HepG2 (cell line): ENCODE measurements at regions not wholly inside any gene's neighbourhood (a gene's known extent, or its start where the extent isn't known, plus 50 kb on each side); places are given as distances from the start of the nearest gene placed in this dataset.

Source experiments
- BRD4 ChIP-seq: sonication (generic); formaldehyde crosslinking; IDR thresholded peaks from 2 replicates; pipeline ENCODE4 v1.4.0; 2020; ENCODE audit warnings: missing genetic modification reagents
- CBFB ChIP-seq: sonication (generic); formaldehyde crosslinking; IDR thresholded peaks from 2 replicates; pipeline ENCODE4 v1.4.0; 2020; ENCODE audit warnings: missing genetic modification reagents
- FOSL2 ChIP-seq: sonication (generic); formaldehyde crosslinking; IDR thresholded peaks from 2 replicates; pipeline ENCODE4 v1.4.0; 2020; ENCODE audit warnings: missing genetic modification reagents
- HCFC1 ChIP-seq: fragments of 150-350 bp; IDR thresholded peaks from 2 replicates; pipeline ENCODE4 v1.6.1; 2014; ENCODE audit warnings: low read depth, low read length
- LRRFIP1 ChIP-seq: sonication (generic); formaldehyde crosslinking; conservative IDR thresholded peaks from 2 replicates; pipeline ENCODE4 v1.4.0; 2020; ENCODE audit warnings: missing genetic modification reagents
- MIER2 ChIP-seq: IDR thresholded peaks from 2 replicates; pipeline ENCODE4 v1.6.1; 2016; ENCODE audit warnings: missing biosample characterization, missing genetic modification reagents
- NFATC3 ChIP-seq: sonication (generic); formaldehyde crosslinking; IDR thresholded peaks from 2 replicates; pipeline ENCODE4 v1.5.1; 2020; ENCODE audit warnings: mild to moderate bottlenecking, missing genetic modification reagents
- POLR2AphosphoS2 ChIP-seq: IDR thresholded peaks from 2 replicates; pipeline ENCODE4 v1.6.1; 2011; ENCODE audit warnings: low read depth, low read length, improper control_type of control experiment
- SKI ChIP-seq: fragments of 450-650 bp; IDR thresholded peaks from one replicate; pipeline ENCODE4 v1.6.1; 2018; ENCODE audit warnings: mild to moderate bottlenecking; ENCODE audit not compliant: partially characterized antibody
- SOX13 ChIP-seq, 3 experiments: fragments of 450-650 bp in 1 of 3; sonication (generic) in 1 of 3; formaldehyde crosslinking in 1 of 3; IDR thresholded peaks in 2 of 3; conservative IDR thresholded peaks in 1 of 3; 2 replicates each; pipeline versions ENCODE4 v1.5.0 to v1.6.1; 2016 to 2020; ENCODE audit warnings: antibody characterized with exemption in 1 of 3, mild to moderate bottlenecking in 1 of 3, missing compliant biosample characterization in 1 of 3, missing genetic modification reagents in 1 of 3, moderate library complexity in 1 of 3
- TAF1 ChIP-seq: sonication (generic); formaldehyde crosslinking; IDR thresholded peaks from 2 replicates; pipeline ENCODE4 v1.4.0; 2020; ENCODE audit warnings: missing genetic modification reagents
- TCF7 ChIP-seq: sonication (generic); IDR thresholded peaks from 2 replicates; pipeline ENCODE4 v1.6.1; 2016; ENCODE audit warnings: antibody characterized with exemption, low read depth
- TFDP2 ChIP-seq: sonication (generic); formaldehyde crosslinking; IDR thresholded peaks from 2 replicates; pipeline ENCODE4 v1.4.0; 2020; ENCODE audit warnings: missing genetic modification reagents
- TP53 ChIP-seq: sonication (generic); formaldehyde crosslinking; conservative IDR thresholded peaks from 2 replicates; pipeline ENCODE4 v1.4.0; 2020; ENCODE audit warnings: missing genetic modification reagents
- ZKSCAN8 ChIP-seq: IDR thresholded peaks from 2 replicates; pipeline ENCODE4 v1.6.1; 2016; ENCODE audit warnings: borderline replicate concordance, missing genetic modification reagents, missing compliant biosample characterization
- ZNF101 ChIP-seq: sonication (generic); formaldehyde crosslinking; IDR thresholded peaks from 2 replicates; pipeline ENCODE4 v1.4.0; 2020; ENCODE audit warnings: mild to moderate bottlenecking, low read depth, missing genetic modification reagents, borderline replicate concordance
- ZNF282 ChIP-seq: fragments of 450-650 bp; IDR thresholded peaks from 2 replicates; pipeline ENCODE4 v1.6.1; 2018; ENCODE audit not compliant: partially characterized antibody
- ZNF30 ChIP-seq: sonication (generic); formaldehyde crosslinking; IDR thresholded peaks from 2 replicates; pipeline ENCODE4 v1.5.0; 2020; ENCODE audit warnings: mild to moderate bottlenecking, missing genetic modification reagents
- ZNF331 ChIP-seq: sonication (generic); formaldehyde crosslinking; IDR thresholded peaks from 2 replicates; pipeline ENCODE4 v1.4.0; 2020; ENCODE audit warnings: missing genetic modification reagents
- ZNF354B ChIP-seq: sonication (generic); formaldehyde crosslinking; IDR thresholded peaks from 2 replicates; pipeline ENCODE4 v1.8.0; 2022; ENCODE audit warnings: mild to moderate bottlenecking, missing genetic modification reagents
- ZNF383 ChIP-seq: sonication (generic); formaldehyde crosslinking; IDR thresholded peaks from 2 replicates; pipeline ENCODE4 v1.4.0; 2020; ENCODE audit warnings: missing genetic modification reagents, mild to moderate bottlenecking, borderline replicate concordance
- ZNF543 ChIP-seq: sonication (generic); formaldehyde crosslinking; IDR thresholded peaks from 2 replicates; pipeline ENCODE4 v1.4.0; 2020; ENCODE audit warnings: mild to moderate bottlenecking, missing genetic modification reagents
- TF ChIP-seq, protein P1 (sequence below): sonication (generic); formaldehyde crosslinking; IDR thresholded peaks from 2 replicates; pipeline ENCODE4 v1.4.0; 2020; ENCODE audit warnings: mild to moderate bottlenecking, low read depth, missing genetic modification reagents
- TF ChIP-seq, protein P2 (sequence below): sonication (generic); formaldehyde crosslinking; IDR thresholded peaks from 2 replicates; pipeline ENCODE4 v1.5.1; 2020; ENCODE audit warnings: missing genetic modification reagents, mild to moderate bottlenecking, borderline replicate concordance

- TF ChIP-seq ZNF30 (CRISPR knock-in tag) (no peak), FOSL2 (peak; percentile 57; the same call in 1 of the 2 replicates), ZNF331 (CRISPR knock-in tag) (peak; percentile 74), ZNF543 (CRISPR knock-in tag) (peak; percentile 79; the same call in 1 of the 2 replicates), SKI (peak; percentile 76), BRD4 (CRISPR knock-in tag) (0 out of 2 replicates have a peak, but pooled peaks have one; percentile 20), ZNF101 (CRISPR knock-in tag) (no peak; the same call in 1 of the 2 replicates), MIER2 (CRISPR knock-in tag) (no peak), TFDP2 (CRISPR knock-in tag) (0 out of 2 replicates have a peak, but pooled peaks have one; percentile 61), ZNF383 (CRISPR knock-in tag) (no peak), SOX13 (IDR thresholded peaks at IDR 0.05) (no peak), SOX13 (CRISPR knock-in tag; conservative IDR thresholded peaks at IDR 0.05 in 1 of 2, IDR thresholded peaks at IDR 0.05 in 1 of 2) (peak in 1 of 2 experiments; percentile 62; a peak in 2 of 4 replicates), ZNF282 (no peak), POLR2AphosphoS2 (no peak), TCF7 (no peak; the same call in 1 of the 2 replicates), HCFC1 (no peak), ZKSCAN8 (CRISPR knock-in tag) (peak; percentile 45; the same call in 1 of the 2 replicates), LRRFIP1 (CRISPR knock-in tag) (no peak), TAF1 (CRISPR knock-in tag) (peak; percentile 55; the same call in 1 of the 2 replicates), NFATC3 (CRISPR knock-in tag) (no peak), CBFB (CRISPR knock-in tag) (no peak), ZNF354B (no peak), TP53 (peak; percentile 29; the same call in 1 of the 2 replicates)
- TF ChIP-seq, protein P1, sequence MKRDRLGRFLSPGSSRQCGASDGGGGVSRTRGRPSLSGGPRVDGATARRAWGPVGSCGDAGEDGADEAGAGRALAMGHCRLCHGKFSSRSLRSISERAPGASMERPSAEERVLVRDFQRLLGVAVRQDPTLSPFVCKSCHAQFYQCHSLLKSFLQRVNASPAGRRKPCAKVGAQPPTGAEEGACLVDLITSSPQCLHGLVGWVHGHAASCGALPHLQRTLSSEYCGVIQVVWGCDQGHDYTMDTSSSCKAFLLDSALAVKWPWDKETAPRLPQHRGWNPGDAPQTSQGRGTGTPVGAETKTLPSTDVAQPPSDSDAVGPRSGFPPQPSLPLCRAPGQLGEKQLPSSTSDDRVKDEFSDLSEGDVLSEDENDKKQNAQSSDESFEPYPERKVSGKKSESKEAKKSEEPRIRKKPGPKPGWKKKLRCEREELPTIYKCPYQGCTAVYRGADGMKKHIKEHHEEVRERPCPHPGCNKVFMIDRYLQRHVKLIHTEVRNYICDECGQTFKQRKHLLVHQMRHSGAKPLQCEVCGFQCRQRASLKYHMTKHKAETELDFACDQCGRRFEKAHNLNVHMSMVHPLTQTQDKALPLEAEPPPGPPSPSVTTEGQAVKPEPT (CRISPR knock-in tag): no peak
- TF ChIP-seq, protein P2, sequence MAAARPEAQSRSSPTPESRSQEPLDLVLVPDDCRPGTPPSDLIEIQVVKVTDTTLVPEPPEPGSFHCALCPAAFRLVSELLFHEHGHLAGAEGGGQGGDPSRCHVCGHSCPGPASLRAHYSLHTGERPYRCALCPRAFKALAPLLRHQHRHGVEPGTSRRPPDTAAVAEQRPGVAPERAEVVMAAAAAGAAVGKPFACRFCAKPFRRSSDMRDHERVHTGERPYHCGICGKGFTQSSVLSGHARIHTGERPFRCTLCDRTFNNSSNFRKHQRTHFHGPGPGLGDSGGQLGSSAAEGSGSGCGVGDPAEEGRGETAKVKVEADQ (CRISPR knock-in tag): no peak
Observed at GRCh38 chr6:37102299-37103168, 67.4 kb upstream of the PIM1 start (continued).
